ENCODE measurements at regions not wholly inside any gene's neighbourhood (a gene's known extent, or its start where the extent isn't known, plus 50 kb on each side); places are given as distances from the start of the nearest gene placed in this dataset.
"Not testable (repeated sequence)": the region's sequence is repeated elsewhere in the genome, so short reads cannot be mapped to it uniquely, and the experiment has no call there.

- no peak overlapping the region for H3K27ac Mint-ChIP-seq (ENCODE audit: unreplicated experiment)
- no peaks in the 10 kb centered on the region for H3K4me1 Mint-ChIP-seq (ENCODE audit: unreplicated experiment)
- H3K9me3 Mint-ChIP-seq (ENCODE audit: unreplicated experiment), result no peaks in the 10 kb centered on the region
- no peak for DNase-seq (ENCODE audit: low spot score)
- no peaks in the 10 kb centered on the region for H3K27me3 Mint-ChIP-seq (ENCODE audit: unreplicated experiment)
- H3K4me3 Mint-ChIP-seq (ENCODE audit: unreplicated experiment), result no peak overlapping the region
- TF ChIP-seq CTCF (IDR thresholded peaks at IDR 0.05; ENCODE audit: unreplicated experiment), result no peak
- no peaks in the 10 kb centered on the region for H3K36me3 Mint-ChIP-seq (ENCODE audit: low read depth, unreplicated experiment)
These were observed 207.8 kb downstream of the CXXC4 start for GRCh38 chr4:104286867-104287266.

- Mint-ChIP-seq H3K9me3 (ENCODE audit: unreplicated experiment) (no peaks in the 10 kb centered on the region), H3K27ac (ENCODE audit: unreplicated experiment) (no peak overlapping the region), H3K27me3 (ENCODE audit: unreplicated experiment) (no peaks in the 10 kb centered on the region), H3K4me3 (ENCODE audit: unreplicated experiment) (no peak overlapping the region), H3K36me3 (ENCODE audit: low read depth, unreplicated experiment) (no peaks in the 10 kb centered on the region), H3K4me1 (ENCODE audit: unreplicated experiment) (no peaks in the 10 kb centered on the region)
- DNase-seq (ENCODE audit: low spot score), result no peak
- TF ChIP-seq CTCF (IDR thresholded peaks at IDR 0.05; ENCODE audit: unreplicated experiment), result no peak
These were observed 211.4 kb downstream of the CXXC4 start for GRCh38 chr4:104283303-104283702.

- TF ChIP-seq CTCF (IDR thresholded peaks at IDR 0.05; ENCODE audit: unreplicated experiment), result no peak
- Mint-ChIP-seq H3K9me3 (ENCODE audit: unreplicated experiment) (no peaks in the 10 kb centered on the region), H3K4me3 (ENCODE audit: unreplicated experiment) (no peak overlapping the region), H3K27ac (ENCODE audit: unreplicated experiment) (no peak overlapping the region), H3K36me3 (ENCODE audit: low read depth, unreplicated experiment) (no peaks in the 10 kb centered on the region), H3K4me1 (ENCODE audit: unreplicated experiment) (no peaks in the 10 kb centered on the region), H3K27me3 (ENCODE audit: unreplicated experiment) (no peaks in the 10 kb centered on the region)
- no peak for DNase-seq (ENCODE audit: low spot score)
These were observed 214.9 kb downstream of the CXXC4 start for GRCh38 chr4:104279744-104280143.

GRCh38 chr4:104272966-104273365, 221.7 kb downstream of the CXXC4 start:
- no peak for TF ChIP-seq CTCF (IDR thresholded peaks at IDR 0.05; ENCODE audit: unreplicated experiment)
- no peak overlapping the region for H3K27ac Mint-ChIP-seq (ENCODE audit: unreplicated experiment)
- no peak for DNase-seq (ENCODE audit: low spot score)
- no peak overlapping the region for H3K4me3 Mint-ChIP-seq (ENCODE audit: unreplicated experiment)
- no peaks in the 10 kb centered on the region for H3K4me1 Mint-ChIP-seq (ENCODE audit: unreplicated experiment)
- no peaks in the 10 kb centered on the region for H3K9me3 Mint-ChIP-seq (ENCODE audit: unreplicated experiment)
- no peaks in the 10 kb centered on the region for H3K36me3 Mint-ChIP-seq (ENCODE audit: low read depth, unreplicated experiment)
- no peaks in the 10 kb centered on the region for H3K27me3 Mint-ChIP-seq (ENCODE audit: unreplicated experiment)

GRCh38 chr4:104269603-104270002, 225.1 kb downstream of the CXXC4 start:
- not testable (repeated sequence) for H3K27ac Mint-ChIP-seq (ENCODE audit: unreplicated experiment); H3K4me3 Mint-ChIP-seq (ENCODE audit: unreplicated experiment); DNase-seq (ENCODE audit: low spot score); H3K9me3 Mint-ChIP-seq (ENCODE audit: unreplicated experiment); H3K36me3 Mint-ChIP-seq (ENCODE audit: low read depth, unreplicated experiment); H3K4me1 Mint-ChIP-seq (ENCODE audit: unreplicated experiment); H3K27me3 Mint-ChIP-seq (ENCODE audit: unreplicated experiment)

GRCh38 chr4:104263100-104263499, 231.6 kb downstream of the CXXC4 start:
- DNase-seq (ENCODE audit: low spot score), result no peak
- TF ChIP-seq CTCF (IDR thresholded peaks at IDR 0.05; ENCODE audit: unreplicated experiment), result no peak
- H3K4me1 Mint-ChIP-seq (ENCODE audit: unreplicated experiment), result no peaks in the 10 kb centered on the region
- no peak overlapping the region for H3K27ac Mint-ChIP-seq (ENCODE audit: unreplicated experiment)
- H3K36me3 Mint-ChIP-seq (ENCODE audit: low read depth, unreplicated experiment), result no peaks in the 10 kb centered on the region
- H3K9me3 Mint-ChIP-seq (ENCODE audit: unreplicated experiment), result no peaks in the 10 kb centered on the region
- no peaks in the 10 kb centered on the region for H3K27me3 Mint-ChIP-seq (ENCODE audit: unreplicated experiment)
- no peak overlapping the region for H3K4me3 Mint-ChIP-seq (ENCODE audit: unreplicated experiment)

Measured in endothelial cell (in vitro differentiated cells).